ENCODE measurements at regions not wholly inside any gene's neighbourhood (a gene's known extent, or its start where the extent isn't known, plus 50 kb on each side); places are given as distances from the start of the nearest gene placed in this dataset.

GRCh38 chr20:37643400-37643799, 50.4 kb upstream of the CTNNBL1 start:
- DNase-seq, result no peak
- intact Hi-C loops (cut with DNase I, micrococcal nuclease), result no loop called here
- no peak for ATAC-seq

GRCh38 chr20:37642246-37642645, 51.6 kb upstream of the CTNNBL1 start:
- DNase-seq (no peak), ATAC-seq (no peak)
- intact Hi-C loops (cut with DNase I, micrococcal nuclease), result no loop called here

DNA sequence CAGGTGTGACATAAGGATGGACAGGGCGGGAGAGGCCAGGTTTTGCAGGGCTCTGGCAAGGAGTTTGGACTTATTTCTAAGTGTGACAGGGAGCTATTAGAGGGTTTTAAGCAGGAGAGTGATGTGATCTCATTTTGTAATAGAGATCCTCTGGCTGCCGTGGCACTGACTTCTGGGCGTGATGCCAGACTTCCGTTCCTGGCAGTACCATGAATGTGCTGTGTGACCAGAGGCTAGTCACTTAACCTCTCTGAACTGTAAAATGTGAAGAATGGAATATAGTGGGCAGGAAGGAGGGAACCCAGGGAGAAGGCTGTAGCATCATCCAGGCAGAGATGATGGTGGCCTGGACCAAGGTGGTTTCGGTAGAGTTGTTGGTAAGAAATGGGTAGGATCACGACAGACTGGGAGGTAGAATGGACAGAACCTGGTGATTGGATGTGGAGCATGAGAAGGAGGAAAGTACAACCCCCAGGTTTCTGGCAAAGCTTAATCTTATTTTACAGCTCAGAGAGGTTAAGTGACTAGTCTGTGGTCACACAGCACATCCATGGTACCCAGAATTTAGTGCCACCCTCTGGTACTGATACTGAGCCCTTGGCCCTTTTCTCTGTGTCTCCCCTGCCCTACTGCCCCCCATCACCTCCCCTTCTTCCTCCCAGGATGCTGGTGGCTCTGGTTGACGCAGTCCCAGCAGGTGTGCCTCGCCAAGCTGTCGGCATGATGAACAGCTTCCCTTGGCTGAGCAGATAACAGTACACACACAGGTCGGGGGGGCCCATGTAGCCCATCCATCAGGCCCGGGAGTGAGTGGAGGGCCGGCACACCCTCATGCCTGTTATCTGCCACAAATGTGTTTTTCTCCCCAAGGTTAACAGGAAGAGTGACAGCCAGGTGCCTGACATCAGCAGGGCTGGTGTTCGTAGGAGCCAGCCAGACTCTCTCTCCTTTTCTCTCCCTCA, 52.9 kb upstream of the CTNNBL1 start:
- intact Hi-C loops (cut with DNase I, micrococcal nuclease), result no loop called here
- ATAC-seq, result no peak
- DNase-seq, result no peak

DNA sequence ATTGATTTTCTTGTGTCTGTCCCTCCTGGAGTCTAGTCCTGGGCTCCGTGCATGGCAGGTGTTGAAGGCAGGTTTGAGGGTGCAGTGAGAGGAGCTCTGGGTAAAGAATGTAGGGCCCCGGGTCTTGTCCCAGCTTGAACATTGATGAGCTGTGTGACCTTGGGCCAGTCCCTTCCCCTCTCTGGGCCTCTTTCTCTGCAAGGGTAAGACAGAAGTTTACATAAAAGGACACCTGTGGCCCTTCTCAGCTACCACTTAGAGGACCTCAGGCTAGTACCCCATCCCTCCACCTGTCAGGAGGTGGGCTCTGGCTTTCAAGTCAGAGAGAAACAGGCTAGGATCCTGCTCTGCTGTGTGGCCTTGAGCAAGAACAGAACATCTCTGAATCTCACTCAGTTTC, 55.3 kb upstream of the CTNNBL1 start:
- ATAC-seq (no peak), DNase-seq (no peak)
- intact Hi-C loops (cut with DNase I, micrococcal nuclease), result no loop called here

DNA sequence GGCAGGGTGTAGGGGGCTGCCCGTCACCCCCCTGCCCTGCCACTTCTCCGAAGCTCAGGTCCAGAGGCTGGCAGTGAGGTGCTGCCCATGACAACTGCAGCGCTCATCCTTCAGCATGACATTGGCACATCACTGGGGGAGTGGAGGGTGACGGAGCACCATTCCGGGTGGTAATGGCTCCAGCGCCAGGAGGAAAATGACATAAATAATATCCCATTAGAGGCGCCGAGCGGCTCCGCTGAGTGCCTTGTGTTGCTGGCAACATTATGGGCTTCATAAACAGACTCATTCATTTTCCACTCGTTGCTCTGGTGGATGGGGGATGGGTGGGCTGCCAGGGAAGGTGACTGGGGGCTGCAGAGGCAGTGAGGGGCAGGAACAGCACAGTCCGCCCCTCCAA, 56.9 kb upstream of the CTNNBL1 start:
- intact Hi-C loops (cut with DNase I, micrococcal nuclease), result no loop called here
- ATAC-seq, result no peak
- no peak for DNase-seq

DNA sequence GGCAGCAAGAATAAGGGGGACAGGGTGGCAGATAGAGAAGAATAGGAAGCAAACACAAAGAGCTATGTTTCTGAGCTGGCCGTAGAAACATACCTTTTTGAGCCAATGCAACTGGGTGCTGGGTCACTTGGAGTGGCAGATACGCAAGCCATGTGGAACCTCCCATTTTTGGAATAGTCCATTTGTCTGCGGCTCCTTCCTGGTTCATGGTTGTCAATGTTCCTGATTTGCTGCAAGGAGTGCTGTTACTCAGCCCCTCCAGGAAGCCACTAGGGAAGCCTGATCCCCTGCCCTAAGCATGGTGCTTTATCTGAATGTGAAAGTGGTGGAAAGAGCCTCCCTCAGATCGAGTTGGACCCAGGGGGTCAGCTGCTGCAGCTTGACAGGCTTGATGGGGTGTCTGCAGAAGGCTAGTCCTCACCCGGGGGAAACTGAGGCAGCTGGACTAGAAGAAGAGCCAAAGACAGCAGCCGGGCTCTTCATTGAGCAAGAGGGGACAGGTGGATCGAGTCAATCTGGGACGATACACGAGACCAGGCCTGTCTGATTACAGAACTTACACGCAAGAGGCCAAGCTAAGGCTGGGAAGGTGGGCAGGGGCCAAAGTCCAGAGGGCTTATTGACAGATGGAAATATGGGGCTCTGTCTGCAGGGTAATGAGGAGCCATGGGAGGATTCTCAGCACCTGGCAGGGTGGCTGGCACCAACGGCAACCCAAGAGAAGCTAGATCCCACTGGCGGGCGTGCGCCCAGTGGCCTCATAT, 57.4 kb upstream of the CTNNBL1 start:
- ATAC-seq, result no peak

DNA sequence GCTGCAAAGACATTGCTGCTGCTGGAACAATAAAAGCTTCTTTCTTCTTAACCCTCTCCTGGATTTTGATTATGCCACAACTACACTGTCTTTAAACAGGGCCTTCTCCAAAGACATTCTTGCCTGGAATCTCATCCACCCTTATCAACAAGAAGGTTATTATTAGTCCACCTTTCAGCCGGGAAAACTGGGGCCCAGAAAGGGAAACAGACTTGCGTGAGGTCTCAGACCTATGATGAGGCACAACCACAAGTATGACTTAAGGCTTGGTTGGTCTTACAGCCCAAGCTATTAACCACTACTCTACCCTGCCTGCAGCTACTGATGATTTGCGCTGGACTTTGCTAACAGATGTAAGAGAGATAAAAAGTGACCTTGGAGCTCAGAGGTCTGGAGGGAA, 62.8 kb upstream of the CTNNBL1 start:
- DNase-seq (no peak), ATAC-seq (no peak)
- intact Hi-C loops (cut with DNase I, micrococcal nuclease), result no loop called here

More for the DNA sequence above, 57.4 kb upstream of the CTNNBL1 start:
- intact Hi-C loops (cut with DNase I, micrococcal nuclease), result no loop called here
- DNase-seq, result no peak

DNA sequence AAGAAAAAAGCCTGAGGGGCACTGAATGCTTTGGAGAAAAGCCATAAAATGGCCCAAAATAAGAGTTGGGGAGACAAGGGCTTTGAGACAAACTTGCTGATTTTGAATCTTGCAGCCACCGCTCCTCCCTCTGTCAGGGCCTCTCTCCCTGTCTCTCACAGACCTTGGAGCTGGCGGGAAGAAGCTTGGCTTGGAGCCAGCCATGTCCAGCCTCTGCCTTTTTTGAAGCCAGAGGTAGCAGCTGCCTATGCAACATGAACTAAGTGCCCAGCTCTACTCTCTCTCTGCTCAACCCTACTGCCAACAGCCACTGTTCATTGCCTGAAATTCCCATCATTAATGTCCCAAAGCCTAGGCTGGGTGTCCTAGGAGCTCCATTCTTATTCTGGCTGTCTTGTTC, 63.7 kb upstream of the CTNNBL1 start:
- ATAC-seq, result no peak
- no peak for DNase-seq
- intact Hi-C loops (cut with DNase I, micrococcal nuclease), result no loop called here

DNA sequence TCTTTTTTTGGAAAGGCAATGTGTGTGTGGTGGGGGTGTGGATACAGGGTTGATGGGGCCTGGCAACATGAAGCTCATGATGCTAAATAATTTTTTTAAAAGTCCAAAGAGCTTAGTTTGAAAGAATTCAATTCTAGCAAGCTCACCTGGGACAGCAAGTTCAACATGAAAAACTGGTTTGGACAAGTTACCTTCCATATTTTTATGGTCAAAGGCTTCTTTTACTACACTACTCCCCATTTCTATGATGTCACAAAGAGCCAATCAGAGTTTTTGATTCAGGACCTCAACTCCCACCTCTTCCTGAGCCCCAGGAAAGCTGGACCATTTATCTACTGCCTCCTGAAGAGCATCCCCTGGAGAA, 66.1 kb upstream of the CTNNBL1 start:
- intact Hi-C loops (cut with DNase I, micrococcal nuclease), result no loop called here
- ATAC-seq (no peak), DNase-seq (no peak)

GRCh38 chr20:37627060-37627766, 66.6 kb upstream of the CTNNBL1 start:
- intact Hi-C loops (cut with DNase I, micrococcal nuclease), result no loop called here
- no peak for ATAC-seq
- DNase-seq, result peak; percentile 29 to 45

GRCh38 chr20:37624963-37625362, 68.9 kb upstream of the CTNNBL1 start:
- intact Hi-C loops (cut with DNase I, micrococcal nuclease), result no loop called here
- DNase-seq (no peak), ATAC-seq (no peak)

GRCh38 chr20:37622728-37623127, 71.1 kb upstream of the CTNNBL1 start:
- DNase-seq (no peak), ATAC-seq (no peak)
- intact Hi-C loops (cut with DNase I, micrococcal nuclease), result no loop called here

DNA sequence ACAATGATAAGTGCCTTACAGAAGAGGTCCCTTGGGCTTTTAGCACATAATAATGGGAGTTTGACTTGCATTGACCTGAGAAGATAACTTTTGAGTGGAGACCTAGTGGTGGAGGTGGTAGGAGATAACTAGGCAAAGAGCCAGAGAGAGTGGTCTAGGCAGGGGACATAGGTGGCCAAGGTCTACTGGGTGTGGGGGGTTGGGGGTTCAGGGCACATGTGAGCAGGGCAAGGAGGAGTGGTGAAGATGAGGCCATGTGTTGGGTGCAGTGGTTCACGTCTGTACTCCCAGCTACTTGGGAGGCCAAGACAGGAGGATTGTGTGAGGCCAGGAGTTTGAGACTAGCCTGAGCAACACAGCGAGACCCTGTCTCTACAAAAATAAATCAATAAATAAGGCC, 74.3 kb upstream of the CTNNBL1 start:
- intact Hi-C loops (cut with DNase I, micrococcal nuclease), result no loop called here
- DNase-seq, result no peak
- no peak for ATAC-seq

GRCh38 chr20:37616110-37616425, 77.8 kb upstream of the CTNNBL1 start:
- no peak for DNase-seq
- no peak for ATAC-seq
- intact Hi-C loops (cut with DNase I, micrococcal nuclease), result no loop called here

GRCh38 chr20:37615340-37616109, 78.3 kb upstream of the CTNNBL1 start:
- DNase-seq (peak in 1 of 2 donors; percentile 66), ATAC-seq (peak; percentile 61)
- intact Hi-C loops (cut with DNase I, micrococcal nuclease), result no loop called here

- DNase-seq (no peak), ATAC-seq (no peak)
- intact Hi-C loops (cut with DNase I, micrococcal nuclease), result no loop called here
Observed at GRCh38 chr20:37611852-37612251, 82.0 kb upstream of the CTNNBL1 start.

DNA sequence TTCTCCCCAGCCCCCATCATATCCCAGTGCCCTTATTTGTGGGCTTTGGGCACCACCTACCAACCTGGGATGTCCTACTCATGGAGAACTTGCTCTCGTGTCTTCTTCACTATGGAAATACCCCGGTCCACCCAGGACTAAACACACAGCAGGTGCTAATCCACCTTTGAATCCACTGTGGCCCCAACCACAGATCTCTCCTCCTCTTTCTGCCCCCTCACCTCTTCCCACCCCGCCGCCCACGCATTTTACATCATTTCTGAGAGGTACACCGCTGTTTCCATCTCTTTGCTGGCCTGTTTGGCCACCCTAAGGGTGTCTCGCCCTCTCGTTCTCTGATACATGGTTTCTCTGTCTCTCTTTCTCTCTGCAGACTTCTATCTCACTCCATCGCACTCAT, 82.5 kb upstream of the CTNNBL1 start:
- ATAC-seq (no peak), DNase-seq (no peak)
- intact Hi-C loops (cut with DNase I, micrococcal nuclease), result no loop called here

DNA sequence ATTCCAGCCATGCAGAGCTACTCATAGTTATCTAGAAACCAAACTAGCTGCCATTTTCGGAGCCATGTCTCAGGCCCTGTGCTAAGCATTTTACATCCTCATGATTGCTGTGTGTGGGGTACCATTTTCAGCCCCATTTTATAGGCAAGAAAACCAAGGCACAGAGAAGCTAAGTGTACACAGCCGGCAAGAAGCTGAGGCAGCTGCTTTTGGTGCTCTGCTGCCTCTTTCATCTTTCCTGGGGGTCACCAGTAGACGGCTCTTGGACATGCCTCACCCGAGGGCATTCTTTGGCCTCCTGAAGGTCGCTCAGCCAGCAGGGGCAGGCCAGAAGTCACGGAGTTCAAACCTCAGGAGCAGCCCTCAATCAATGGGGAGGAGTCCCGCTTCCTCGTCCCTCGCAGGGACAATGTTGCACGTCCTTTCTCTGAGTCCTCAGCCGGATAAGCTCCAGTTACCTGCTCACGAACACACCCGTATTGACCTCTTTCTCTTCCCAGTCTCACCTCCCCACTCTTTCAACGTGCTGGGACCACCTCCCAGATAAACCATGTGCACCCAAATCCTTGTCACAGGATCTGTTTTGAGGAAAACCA, 82.6 kb upstream of the BLCAP start:
- DNase-seq, result no peak
- intact Hi-C loops (cut with DNase I, micrococcal nuclease), result no loop called here
- no peak for ATAC-seq

GRCh38 chr20:37602634-37603033, 75.0 kb upstream of the BLCAP start:
- ATAC-seq (no peak), DNase-seq (no peak)
- intact Hi-C loops (cut with DNase I, micrococcal nuclease), result no loop called here

All from left colon (tissue), 2 donors.